Endodermal cell (in vitro differentiated cells): ENCODE measurements at regions not wholly inside any gene's neighbourhood (a gene's known extent, or its start where the extent isn't known, plus 50 kb on each side); places are given as distances from the start of the nearest gene placed in this dataset.

Experiments
- DNase-seq: peaks from one replicate; pipeline ENCODE4 v3.0.0-alpha.2; 2017
- H3K27ac ChIP-seq: 2 replicates; pipeline ENCODE4 v1.5.1; 2013; ENCODE audit warnings: mild to moderate bottlenecking, low read depth, low read length, moderate library complexity
- H3K27me3 ChIP-seq: 2 replicates; pipeline ENCODE4 v1.6.1; 2013; ENCODE audit warnings: mild to moderate bottlenecking, low read length, moderate library complexity; ENCODE audit not compliant: insufficient read depth, control insufficient read depth, poor library complexity, severe bottlenecking
- H3K36me3 ChIP-seq: 2 replicates; pipeline ENCODE4 v1.7.0; 2013; ENCODE audit warnings: mild to moderate bottlenecking, low read length, moderate library complexity; ENCODE audit not compliant: control insufficient read depth, insufficient read depth
- H3K4me1 ChIP-seq: one replicate; pipeline ENCODE4 v1.7.0; 2013; ENCODE audit warnings: low read length; ENCODE audit not compliant: control insufficient read depth, insufficient read depth
- H3K4me3 ChIP-seq: 2 replicates; pipeline ENCODE4 v1.5.1; 2013; ENCODE audit warnings: mild to moderate bottlenecking, low read length, moderate library complexity
- H3K9ac ChIP-seq: 2 replicates; pipeline ENCODE4 v1.6.1; 2013; ENCODE audit warnings: mild to moderate bottlenecking, low read length, moderate library complexity; ENCODE audit not compliant: poor library complexity, severe bottlenecking; ENCODE audit errors: extremely low read depth
- H3K9me3 ChIP-seq: 2 replicates; pipeline ENCODE4 v1.6.1; 2013; ENCODE audit warnings: mild to moderate bottlenecking, low read length, moderate library complexity; ENCODE audit not compliant: control insufficient read depth
- H3K27ac Mint-ChIP-seq: 2 replicates; pipeline ENCODE4 v1.8.0; 2020; ENCODE audit warnings: mixed read lengths
- H3K27me3 Mint-ChIP-seq: 2 replicates; pipeline ENCODE4 v1.8.0; 2021; ENCODE audit warnings: mild to moderate bottlenecking, mixed read lengths; ENCODE audit not compliant: insufficient read depth
- H3K36me3 Mint-ChIP-seq: 2 replicates; pipeline ENCODE4 v1.8.0; 2020; ENCODE audit warnings: low read depth, mixed read lengths
- H3K4me1 Mint-ChIP-seq: 2 replicates; pipeline ENCODE4 v1.8.0; 2020; ENCODE audit warnings: mixed read lengths
- H3K4me3 Mint-ChIP-seq: 2 replicates; pipeline ENCODE4 v1.8.0; 2020; ENCODE audit warnings: mild to moderate bottlenecking, moderate library complexity, mixed read lengths
- H3K9me3 Mint-ChIP-seq: 2 replicates; pipeline ENCODE4 v1.8.0; 2020; ENCODE audit warnings: mild to moderate bottlenecking, mixed read lengths
- WGBS, 2 experiments: methylation state at CpG; one replicate each; pipeline versions ENCODE4 v1.1.5 to v1.1.7; 2013; ENCODE audit warnings: missing lambda C conversion rate in 2 of 2, mixed read lengths in 1 of 2; ENCODE audit not compliant: insufficient coverage in 1 of 2, insufficient read length in 1 of 2; 5-methylcytosine and 5-hydroxymethylcytosine counted together
- TF ChIP-seq, protein P1 (sequence below): fragments of 200-600 bp; sonication (generic); conservative IDR thresholded peaks from 2 replicates; pipeline ENCODE4 v1.5.0; 2021; ENCODE audit warnings: antibody characterized with exemption, mild to moderate bottlenecking

DNA sequence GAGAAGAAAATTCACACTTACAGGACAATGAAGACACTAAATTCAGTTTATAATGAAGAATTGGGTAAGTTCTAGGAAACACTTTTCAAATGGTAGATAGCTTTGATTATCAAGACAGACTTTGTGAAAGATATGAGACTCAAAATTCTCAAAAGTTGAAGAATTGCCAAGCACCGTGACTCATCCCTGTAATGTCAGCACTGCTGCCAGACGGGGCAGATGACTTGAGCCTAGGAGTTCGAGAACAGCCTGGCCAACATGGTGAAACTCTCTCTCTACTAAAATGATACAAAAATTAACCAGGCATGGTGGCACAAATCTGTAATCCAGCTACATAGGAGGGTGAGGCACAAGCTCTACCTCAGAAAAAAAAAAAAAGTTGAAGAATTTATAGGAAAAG lies 1820.1 kb upstream of the LRRTM1 start:
- Histone ChIP-seq H3K9ac (no peak overlapping the region), H3K27ac (no peak overlapping the region), H3K4me3 (no peak overlapping the region), H3K27me3 (no peaks in the 10 kb centered on the region), H3K4me1 (peaks cover 9% of the 10 kb centered on the region), H3K9me3 (peaks cover 29% of the 10 kb centered on the region), H3K36me3 (no peaks in the 10 kb centered on the region)
- DNase-seq: no peak
- TF ChIP-seq, protein P1, sequence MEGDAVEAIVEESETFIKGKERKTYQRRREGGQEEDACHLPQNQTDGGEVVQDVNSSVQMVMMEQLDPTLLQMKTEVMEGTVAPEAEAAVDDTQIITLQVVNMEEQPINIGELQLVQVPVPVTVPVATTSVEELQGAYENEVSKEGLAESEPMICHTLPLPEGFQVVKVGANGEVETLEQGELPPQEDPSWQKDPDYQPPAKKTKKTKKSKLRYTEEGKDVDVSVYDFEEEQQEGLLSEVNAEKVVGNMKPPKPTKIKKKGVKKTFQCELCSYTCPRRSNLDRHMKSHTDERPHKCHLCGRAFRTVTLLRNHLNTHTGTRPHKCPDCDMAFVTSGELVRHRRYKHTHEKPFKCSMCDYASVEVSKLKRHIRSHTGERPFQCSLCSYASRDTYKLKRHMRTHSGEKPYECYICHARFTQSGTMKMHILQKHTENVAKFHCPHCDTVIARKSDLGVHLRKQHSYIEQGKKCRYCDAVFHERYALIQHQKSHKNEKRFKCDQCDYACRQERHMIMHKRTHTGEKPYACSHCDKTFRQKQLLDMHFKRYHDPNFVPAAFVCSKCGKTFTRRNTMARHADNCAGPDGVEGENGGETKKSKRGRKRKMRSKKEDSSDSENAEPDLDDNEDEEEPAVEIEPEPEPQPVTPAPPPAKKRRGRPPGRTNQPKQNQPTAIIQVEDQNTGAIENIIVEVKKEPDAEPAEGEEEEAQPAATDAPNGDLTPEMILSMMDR: no peak
- WGBS, 2 experiments: 89 to 90% methylated on average over 3 of the region's 3 CpGs
- Mint-ChIP-seq H3K9me3 (peaks cover 24% of the 10 kb centered on the region), H3K27ac (no peak overlapping the region), H3K27me3 (no peaks in the 10 kb centered on the region), H3K36me3 (no peaks in the 10 kb centered on the region), H3K4me1 (peaks cover 18% of the 10 kb centered on the region), H3K4me3 (no peak overlapping the region)

DNA sequence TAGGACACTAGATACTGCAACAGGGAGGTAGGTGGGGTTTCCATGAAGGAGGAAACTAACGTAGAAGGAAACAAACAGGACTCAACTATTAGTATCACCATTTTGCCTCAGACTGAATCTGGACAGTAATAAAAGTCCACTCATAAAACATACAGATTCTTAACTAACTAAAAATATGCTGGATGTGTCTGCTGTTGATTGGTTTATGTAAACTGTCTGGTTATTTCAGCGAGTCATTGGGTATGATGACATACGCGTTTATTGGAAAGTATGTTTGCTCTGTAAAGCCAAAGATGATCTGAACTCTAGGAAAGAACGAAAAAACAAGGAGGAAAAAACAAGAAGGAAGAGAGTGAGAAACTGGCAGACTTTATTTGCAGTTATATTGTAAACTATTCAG lies 1816.1 kb upstream of the LRRTM1 start:
- Histone ChIP-seq H3K27me3 (no peaks in the 10 kb centered on the region), H3K27ac (no peak overlapping the region), H3K9ac (no peak overlapping the region), H3K4me1 (peaks cover 9% of the 10 kb centered on the region), H3K36me3 (no peaks in the 10 kb centered on the region), H3K4me3 (peak overlapping the region; percentile 38), H3K9me3 (peaks cover 2% of the 10 kb centered on the region)
- 93 to 95% methylated on average over 3 to 5 of the region's 5 CpGs for WGBS, 2 experiments
- Mint-ChIP-seq H3K4me1 (peaks cover 18% of the 10 kb centered on the region), H3K27me3 (no peaks in the 10 kb centered on the region), H3K4me3 (no peak overlapping the region), H3K9me3 (no peaks in the 10 kb centered on the region), H3K27ac (peak overlapping the region; percentile 46), H3K36me3 (no peaks in the 10 kb centered on the region)
- no peak for DNase-seq
- TF ChIP-seq, protein P1: no peak

DNA sequence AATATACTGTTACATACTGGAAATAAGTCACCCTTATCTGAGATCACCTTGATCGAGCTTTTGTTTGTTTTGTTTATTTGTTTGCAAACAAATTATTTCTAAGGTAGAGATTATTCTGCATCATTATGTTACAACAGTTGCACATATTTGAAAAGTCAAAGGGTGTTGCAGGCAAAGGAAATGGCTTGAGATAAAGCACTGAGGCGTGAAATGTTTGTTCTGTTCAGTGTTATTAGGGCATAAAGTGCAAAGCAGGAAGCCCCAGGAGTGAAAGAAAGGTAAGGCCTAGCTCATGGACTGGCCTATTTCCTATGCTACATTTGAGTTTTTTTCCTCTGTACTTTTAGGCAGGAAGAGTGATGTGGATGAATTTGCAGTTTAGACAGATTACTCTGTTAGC lies 1815.6 kb upstream of the LRRTM1 start:
- Histone ChIP-seq H3K9ac (no peak overlapping the region), H3K4me1 (peaks cover 9% of the 10 kb centered on the region), H3K27ac (no peak overlapping the region), H3K27me3 (no peaks in the 10 kb centered on the region), H3K36me3 (no peaks in the 10 kb centered on the region), H3K9me3 (no peaks in the 10 kb centered on the region), H3K4me3 (peak overlapping the region; percentile 38)
- no peaks in the 10 kb centered on the region for H3K36me3 Mint-ChIP-seq
- peak overlapping the region; percentile 46 for H3K27ac Mint-ChIP-seq
- H3K9me3 Mint-ChIP-seq: no peaks in the 10 kb centered on the region
- WGBS, 2 experiments: 82 to 90% methylated on average over 1 of the region's 2 CpGs
- H3K4me3 Mint-ChIP-seq: no peak overlapping the region
- H3K4me1 Mint-ChIP-seq: peaks cover 18% of the 10 kb centered on the region
- TF ChIP-seq, protein P1: no peak
- no peaks in the 10 kb centered on the region for H3K27me3 Mint-ChIP-seq
- DNase-seq: no peak
